ENCODE measurements at regions not wholly inside any gene's neighbourhood (a gene's known extent, or its start where the extent isn't known, plus 50 kb on each side); places are given as distances from the start of the nearest gene placed in this dataset.

GRCh38 chr4:66853845-66854244 lies 691.5 kb downstream of the CENPC start:
- no peaks in the 10 kb centered on the region for H3K4me1 ChIP-seq (ENCODE audit: control insufficient read depth, extremely low read depth, insufficient read depth, low read length)
- no peaks in the 10 kb centered on the region for H3K9me3 ChIP-seq (replicated peaks; ENCODE audit: control insufficient read depth, insufficient read depth, low read length)
- ChIA-PET POLR2A (no interaction called here), CTCF (no interaction called here)
- no peaks in the 10 kb centered on the region for H3K9me1 ChIP-seq (replicated peaks; ENCODE audit: control insufficient read depth, extremely low read depth, insufficient read depth, low read length)
- no peak overlapping the region for H3K9ac ChIP-seq (replicated peaks; ENCODE audit: extremely low read depth, insufficient read depth, low read length)
- no peak for FAIRE-seq
- BruUV-seq (replicated peaks): no TSS peak
- intact Hi-C loops (cut with micrococcal nuclease) (no loop called here), dilution Hi-C loops (cut with MboI; ENCODE audit: extremely low pct_ligation_motif_present, low sequenced_read_pairs) (no loop called here)
- no peaks in the 10 kb centered on the region for H3K27me3 ChIP-seq (ENCODE audit: control insufficient read depth in 2 of 2, insufficient read depth in 2 of 2, low read length in 2 of 2)
- TF ChIP-seq EZH2 (IDR thresholded peaks at IDR 0.05; ENCODE audit: borderline replicate concordance, low read depth, low read length, severe bottlenecking) (no peak), MYC (IDR thresholded peaks at IDR 0.05; ENCODE audit: low read depth, low read length) (no peak), GATA2 (IDR thresholded peaks at IDR 0.05; ENCODE audit: insufficient read depth, insufficient read length, low read depth, low read length) (no peak), FOS (IDR thresholded peaks at IDR 0.05; ENCODE audit: borderline replicate concordance, insufficient read depth, low read length) (no peak), POLR2A (IDR thresholded peaks at IDR 0.05; ENCODE audit: low read depth, low read length) (no peak), JUN (IDR thresholded peaks at IDR 0.05; ENCODE audit: borderline replicate concordance, insufficient read depth, insufficient read length, low read depth) (no peak)
- no peak overlapping the region for H2AFZ ChIP-seq (ENCODE audit: low read depth, low read length)
- no peak overlapping the region for H3K4me3 ChIP-seq (replicated peaks in 1 of 3; ENCODE audit: insufficient read depth in 1 of 3, low read depth in 1 of 3, low read length in 3 of 3)
- no peak for DNase-seq (ENCODE audit: low read depth, low spot score)
- H4K20me1 ChIP-seq (replicated peaks; ENCODE audit: control insufficient read depth, extremely low read depth, insufficient read depth, low read length): no peaks in the 10 kb centered on the region
- H3K4me2 ChIP-seq (ENCODE audit: insufficient read depth, low read length): no peak overlapping the region
- no peaks in the 10 kb centered on the region for H3K79me2 ChIP-seq (ENCODE audit: control insufficient read depth, insufficient read depth, low read length)
- no peaks in the 10 kb centered on the region for H3K36me3 ChIP-seq (ENCODE audit: control insufficient read depth in 2 of 2, extremely low read depth in 1 of 2, insufficient read depth in 2 of 2, low read length in 2 of 2)
- no peak overlapping the region for H3K27ac ChIP-seq (ENCODE audit: insufficient read depth, low read depth, low read length)

GRCh38 chr4:66852843-66853242 lies 692.5 kb downstream of the CENPC start:
- no peak overlapping the region for H3K9ac ChIP-seq (replicated peaks; ENCODE audit: extremely low read depth, insufficient read depth, low read length)
- H3K4me2 ChIP-seq (ENCODE audit: insufficient read depth, low read length): no peak overlapping the region
- DNase-seq (ENCODE audit: low read depth, low spot score): no peak
- H3K79me2 ChIP-seq (ENCODE audit: control insufficient read depth, insufficient read depth, low read length): no peaks in the 10 kb centered on the region
- TF ChIP-seq EZH2 (IDR thresholded peaks at IDR 0.05; ENCODE audit: borderline replicate concordance, low read depth, low read length, severe bottlenecking) (no peak), FOS (IDR thresholded peaks at IDR 0.05; ENCODE audit: borderline replicate concordance, insufficient read depth, low read length) (no peak), JUN (IDR thresholded peaks at IDR 0.05; ENCODE audit: borderline replicate concordance, insufficient read depth, insufficient read length, low read depth) (no peak), POLR2AphosphoS5 (IDR thresholded peaks at IDR 0.05; ENCODE audit: insufficient read depth, low read depth, low read length) (no peak), GATA2 (IDR thresholded peaks at IDR 0.05; ENCODE audit: insufficient read depth, insufficient read length, low read depth, low read length) (no peak), MAX (IDR thresholded peaks at IDR 0.05; ENCODE audit: insufficient read depth, insufficient read length) (no peak), MYC (IDR thresholded peaks at IDR 0.05; ENCODE audit: low read depth, low read length) (no peak), POLR2A (IDR thresholded peaks at IDR 0.05; ENCODE audit: low read depth, low read length) (no peak), CTCF (IDR thresholded peaks at IDR 0.05; ENCODE audit: extremely low read depth in 1 of 2, insufficient read depth in 1 of 2, low read depth in 1 of 2, low read length in 2 of 2) (no peak)
- H3K4me3 ChIP-seq (replicated peaks in 1 of 3; ENCODE audit: insufficient read depth in 1 of 3, low read depth in 1 of 3, low read length in 3 of 3): no peak overlapping the region
- H3K36me3 ChIP-seq (ENCODE audit: control insufficient read depth in 2 of 2, extremely low read depth in 1 of 2, insufficient read depth in 2 of 2, low read length in 2 of 2): no peaks in the 10 kb centered on the region
- ChIA-PET POLR2A (no interaction called here), CTCF (no interaction called here)
- no peak overlapping the region for H3K27ac ChIP-seq (ENCODE audit: insufficient read depth, low read depth, low read length)
- H2AFZ ChIP-seq (ENCODE audit: low read depth, low read length): no peak overlapping the region
- intact Hi-C loops (cut with micrococcal nuclease) (no loop called here), dilution Hi-C loops (cut with MboI; ENCODE audit: extremely low pct_ligation_motif_present, low sequenced_read_pairs) (no loop called here)
- no peaks in the 10 kb centered on the region for H3K9me1 ChIP-seq (replicated peaks; ENCODE audit: control insufficient read depth, extremely low read depth, insufficient read depth, low read length)
- FAIRE-seq: no peak
- no TSS peak for BruUV-seq (replicated peaks)
- no peaks in the 10 kb centered on the region for H3K9me3 ChIP-seq (replicated peaks; ENCODE audit: control insufficient read depth, insufficient read depth, low read length)
- H3K27me3 ChIP-seq (ENCODE audit: control insufficient read depth in 2 of 2, insufficient read depth in 2 of 2, low read length in 2 of 2): no peaks in the 10 kb centered on the region
- no peaks in the 10 kb centered on the region for H3K4me1 ChIP-seq (ENCODE audit: control insufficient read depth, extremely low read depth, insufficient read depth, low read length)
- H4K20me1 ChIP-seq (replicated peaks; ENCODE audit: control insufficient read depth, extremely low read depth, insufficient read depth, low read length): no peaks in the 10 kb centered on the region

Measured in endothelial cell of umbilical vein (primary cell).